Panc1 (cell line): ENCODE measurements at regions not wholly inside any gene's neighbourhood (a gene's known extent, or its start where the extent isn't known, plus 50 kb on each side); places are given as distances from the start of the nearest gene placed in this dataset.

Source experiments
- ATAC-seq: fragments of 200-7000 bp; cut with Tn5 transposase; 2 replicates; pipeline ENCODE4 v1.9.1; 2020; ENCODE audit warnings: mild to moderate bottlenecking, moderate library complexity
- BruUV-seq: library from RNA; stranded (reverse); fragments of 400-500 nt; replicated peaks from 2 replicates; lab custom pipeline; 2021; lab: Mats Ljungman, UMichigan
- CTCF ChIA-PET: fragments of 300-600 bp; sonication (Branson Sonifier 250); formaldehyde crosslinking; loops from one replicate; lab custom pipeline; 2022; ENCODE audit warnings: antibody characterized with exemption; lab: Charles Lee
- POLR2A ChIA-PET: fragments of 300-600 bp; sonication (Branson Sonifier 250); formaldehyde crosslinking; loops from one replicate; lab custom pipeline; 2022; ENCODE audit warnings: antibody characterized with exemption; lab: Charles Lee
- DNase-seq: peaks from one replicate; pipeline ENCODE4 v3.0.0-alpha.2; 2010; ENCODE audit warnings: low read depth, low spot score
- H3K27ac ChIP-seq: 2 replicates; pipeline ENCODE4 v1.5.1; 2011; ENCODE audit warnings: mild to moderate bottlenecking, low read length, inconsistent platforms
- H3K27me3 ChIP-seq: fragments of 200-500 bp; sonication (Bioruptor generic); 2 replicates; pipeline ENCODE4 v1.6.0; 2014; ENCODE audit warnings: low read length, inconsistent platforms; ENCODE audit not compliant: control insufficient read depth, insufficient read depth
- H3K36me3 ChIP-seq: fragments of 200-500 bp; sonication (Bioruptor generic); 2 replicates; pipeline ENCODE4 v1.5.1; 2014; ENCODE audit warnings: inconsistent platforms, mild to moderate bottlenecking, low read length, moderate library complexity; ENCODE audit not compliant: control insufficient read depth, insufficient read depth
- H3K4me1 ChIP-seq: 2 replicates; pipeline ENCODE4 v1.5.1; 2011; ENCODE audit warnings: inconsistent platforms, mild to moderate bottlenecking, low read length, moderate library complexity; ENCODE audit not compliant: control insufficient read depth, insufficient read depth
- H3K4me3 ChIP-seq, 2 experiments: 2 replicates each; pipeline ENCODE4 v1.5.1; 2011 to 2012; ENCODE audit warnings: low read depth in 2 of 2, low read length in 2 of 2, mild to moderate bottlenecking in 2 of 2, inconsistent platforms in 1 of 2, moderate library complexity in 1 of 2
- H3K9me3 ChIP-seq: fragments of 200-500 bp; sonication (Bioruptor generic); 2 replicates; pipeline ENCODE4 v1.5.1; 2014; ENCODE audit warnings: low read depth, mild to moderate bottlenecking, inconsistent platforms, low read length, moderate library complexity; ENCODE audit not compliant: control insufficient read depth, insufficient read depth
- POLR2AphosphoS5 ChIP-seq: IDR thresholded peaks from 2 replicates; pipeline ENCODE4 v1.6.1; 2012; ENCODE audit warnings: mild to moderate bottlenecking, low read depth, low read length, moderate library complexity
- SIN3A ChIP-seq: IDR thresholded peaks from 2 replicates; pipeline ENCODE4 v1.6.1; 2012; ENCODE audit warnings: low read depth, mild to moderate bottlenecking, low read length, moderate library complexity, borderline replicate concordance; ENCODE audit not compliant: insufficient read depth
- TCF7L2 ChIP-seq: IDR thresholded peaks from 2 replicates; pipeline ENCODE4 v1.6.1; 2011; ENCODE audit warnings: mild to moderate bottlenecking, low read depth, low read length, inconsistent platforms
- in situ Hi-C: cut with HindIII; loops from 2 replicates; pipeline ENCODE4 v1.10.0; 2016; ENCODE audit warnings: low sequenced_read_pairs, low pct_unique_long_range_greater_than_20kb
- intact Hi-C: fragments of 100-400 bp; cut with micrococcal nuclease; formaldehyde crosslinking; loops from one replicate; pipeline ENCODE4 v1.10.0; 2022; ENCODE audit not compliant: unreplicated experiment
- TF ChIP-seq, protein P1 (sequence below), 2 experiments: IDR thresholded peaks; 2 replicates each; pipeline ENCODE4 v1.6.1; 2011 to 2012; ENCODE audit warnings: low read depth in 2 of 2, control low read depth in 1 of 2, low read length in 1 of 2, mild to moderate bottlenecking in 1 of 2, moderate library complexity in 1 of 2; ENCODE audit not compliant: insufficient read depth in 1 of 2
- TF ChIP-seq, protein P2 (sequence below): fragments of 450-650 bp; IDR thresholded peaks from 2 replicates; pipeline ENCODE4 v1.5.1; 2017; ENCODE audit warnings: mild to moderate bottlenecking

DNA sequence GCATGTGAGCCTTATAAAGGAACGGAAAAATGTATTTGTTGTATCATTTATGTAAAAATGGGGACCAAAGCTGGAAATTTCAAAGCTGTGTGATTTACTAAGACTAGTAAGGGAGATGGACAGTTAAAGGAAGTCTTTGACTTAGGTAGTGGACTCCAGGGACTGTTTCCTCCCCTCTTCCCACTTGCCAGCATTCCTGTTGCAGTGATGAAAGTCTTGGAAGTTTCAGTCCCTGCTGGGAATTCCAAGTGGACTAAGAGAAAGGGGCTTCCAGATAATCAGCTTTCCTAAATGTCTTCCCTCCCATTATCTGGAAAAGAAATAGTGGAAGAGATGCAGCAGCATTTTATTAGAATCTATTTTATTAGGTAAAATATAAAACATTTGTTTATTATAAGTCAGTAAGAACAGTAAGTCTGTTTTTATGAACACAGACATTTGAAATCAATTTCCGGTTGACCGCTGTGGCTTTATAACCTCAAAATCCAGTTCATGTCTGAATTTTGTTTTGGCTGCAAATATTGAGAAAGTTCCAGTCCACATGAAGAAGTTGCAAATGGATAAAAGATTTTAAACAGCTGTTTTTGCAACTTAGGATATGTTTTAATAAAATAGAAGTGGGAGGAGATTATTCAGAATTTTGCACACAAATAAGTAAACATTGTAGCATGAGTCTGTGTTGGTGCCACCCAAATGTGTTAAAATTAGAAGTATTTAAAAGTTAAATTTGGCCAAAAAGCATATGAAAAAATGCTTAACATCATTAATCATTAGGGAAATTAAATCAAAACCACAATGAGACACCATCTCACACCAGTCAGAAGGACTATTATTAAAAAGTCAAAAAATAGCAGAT is 141.8 kb downstream of the IL20RB start:
- no peak overlapping the region for H3K27ac ChIP-seq
- no peak for DNase-seq
- no TSS peak for BruUV-seq
- H3K4me1 ChIP-seq = no peaks in the 10 kb centered on the region
- POLR2A ChIA-PET = no interaction called here
- CTCF ChIA-PET = interaction anchor here (0.6 kb wide), 1 partner anchor 862 kb away, joined by 6 read pairs; no protein-coding TSS in a partner anchor
- TF ChIP-seq, protein P1, sequence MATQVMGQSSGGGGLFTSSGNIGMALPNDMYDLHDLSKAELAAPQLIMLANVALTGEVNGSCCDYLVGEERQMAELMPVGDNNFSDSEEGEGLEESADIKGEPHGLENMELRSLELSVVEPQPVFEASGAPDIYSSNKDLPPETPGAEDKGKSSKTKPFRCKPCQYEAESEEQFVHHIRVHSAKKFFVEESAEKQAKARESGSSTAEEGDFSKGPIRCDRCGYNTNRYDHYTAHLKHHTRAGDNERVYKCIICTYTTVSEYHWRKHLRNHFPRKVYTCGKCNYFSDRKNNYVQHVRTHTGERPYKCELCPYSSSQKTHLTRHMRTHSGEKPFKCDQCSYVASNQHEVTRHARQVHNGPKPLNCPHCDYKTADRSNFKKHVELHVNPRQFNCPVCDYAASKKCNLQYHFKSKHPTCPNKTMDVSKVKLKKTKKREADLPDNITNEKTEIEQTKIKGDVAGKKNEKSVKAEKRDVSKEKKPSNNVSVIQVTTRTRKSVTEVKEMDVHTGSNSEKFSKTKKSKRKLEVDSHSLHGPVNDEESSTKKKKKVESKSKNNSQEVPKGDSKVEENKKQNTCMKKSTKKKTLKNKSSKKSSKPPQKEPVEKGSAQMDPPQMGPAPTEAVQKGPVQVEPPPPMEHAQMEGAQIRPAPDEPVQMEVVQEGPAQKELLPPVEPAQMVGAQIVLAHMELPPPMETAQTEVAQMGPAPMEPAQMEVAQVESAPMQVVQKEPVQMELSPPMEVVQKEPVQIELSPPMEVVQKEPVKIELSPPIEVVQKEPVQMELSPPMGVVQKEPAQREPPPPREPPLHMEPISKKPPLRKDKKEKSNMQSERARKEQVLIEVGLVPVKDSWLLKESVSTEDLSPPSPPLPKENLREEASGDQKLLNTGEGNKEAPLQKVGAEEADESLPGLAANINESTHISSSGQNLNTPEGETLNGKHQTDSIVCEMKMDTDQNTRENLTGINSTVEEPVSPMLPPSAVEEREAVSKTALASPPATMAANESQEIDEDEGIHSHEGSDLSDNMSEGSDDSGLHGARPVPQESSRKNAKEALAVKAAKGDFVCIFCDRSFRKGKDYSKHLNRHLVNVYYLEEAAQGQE (IDR thresholded peaks at IDR 0.05; ENCODE audit: insufficient read depth in 1 of 2, low read depth in 2 of 2, low read length in 1 of 2) = no peak
- H3K36me3 ChIP-seq = no peaks in the 10 kb centered on the region
- intact Hi-C loops = no loop called here
- no peak for ATAC-seq
- peaks cover 6% of the 10 kb centered on the region; the same call in 1 of the 2 replicates for H3K27me3 ChIP-seq
- H3K4me3 ChIP-seq = no peak overlapping the region
- no peaks in the 10 kb centered on the region for H3K9me3 ChIP-seq
- in situ Hi-C loops = no loop called here

DNA sequence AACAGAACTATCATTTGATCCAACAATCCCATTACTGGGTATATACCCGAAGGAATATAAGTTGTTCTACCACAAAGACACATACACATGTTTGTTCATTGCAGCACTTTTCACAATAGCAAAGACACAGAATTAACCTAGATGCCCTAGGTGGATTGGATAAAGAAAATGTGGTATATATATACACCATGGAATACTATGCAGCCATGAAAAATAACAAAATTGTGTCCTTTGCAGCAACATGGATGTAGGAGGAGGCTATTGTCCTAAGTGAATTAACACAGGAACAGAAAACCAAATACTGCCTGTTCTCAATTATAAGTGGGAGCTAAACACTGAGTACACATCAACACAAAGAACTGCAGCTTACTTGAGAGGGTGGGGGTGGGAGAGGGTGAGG is 142.5 kb downstream of the IL20RB start:
- no peaks in the 10 kb centered on the region for H3K4me1 ChIP-seq
- TF ChIP-seq SIN3A (no peak), TCF7L2 (no peak), POLR2AphosphoS5 (no peak)
- TF ChIP-seq, protein P2, sequence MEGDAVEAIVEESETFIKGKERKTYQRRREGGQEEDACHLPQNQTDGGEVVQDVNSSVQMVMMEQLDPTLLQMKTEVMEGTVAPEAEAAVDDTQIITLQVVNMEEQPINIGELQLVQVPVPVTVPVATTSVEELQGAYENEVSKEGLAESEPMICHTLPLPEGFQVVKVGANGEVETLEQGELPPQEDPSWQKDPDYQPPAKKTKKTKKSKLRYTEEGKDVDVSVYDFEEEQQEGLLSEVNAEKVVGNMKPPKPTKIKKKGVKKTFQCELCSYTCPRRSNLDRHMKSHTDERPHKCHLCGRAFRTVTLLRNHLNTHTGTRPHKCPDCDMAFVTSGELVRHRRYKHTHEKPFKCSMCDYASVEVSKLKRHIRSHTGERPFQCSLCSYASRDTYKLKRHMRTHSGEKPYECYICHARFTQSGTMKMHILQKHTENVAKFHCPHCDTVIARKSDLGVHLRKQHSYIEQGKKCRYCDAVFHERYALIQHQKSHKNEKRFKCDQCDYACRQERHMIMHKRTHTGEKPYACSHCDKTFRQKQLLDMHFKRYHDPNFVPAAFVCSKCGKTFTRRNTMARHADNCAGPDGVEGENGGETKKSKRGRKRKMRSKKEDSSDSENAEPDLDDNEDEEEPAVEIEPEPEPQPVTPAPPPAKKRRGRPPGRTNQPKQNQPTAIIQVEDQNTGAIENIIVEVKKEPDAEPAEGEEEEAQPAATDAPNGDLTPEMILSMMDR = no peak
- TF ChIP-seq, protein P1 (IDR thresholded peaks at IDR 0.05; ENCODE audit: insufficient read depth in 1 of 2, low read depth in 2 of 2, low read length in 1 of 2) = no peak
- no TSS peak for BruUV-seq
- H3K9me3 ChIP-seq = no peaks in the 10 kb centered on the region
- DNase-seq (no peak), ATAC-seq (no peak)
- no peak overlapping the region for H3K4me3 ChIP-seq
- no peaks in the 10 kb centered on the region for H3K36me3 ChIP-seq
- intact Hi-C loops = no loop called here
- CTCF ChIA-PET = interaction anchor here (0.6 kb wide), 1 partner anchor 861 kb away, joined by 6 read pairs; no protein-coding TSS in a partner anchor
- POLR2A ChIA-PET = no interaction called here
- in situ Hi-C loops = no loop called here
- H3K27ac ChIP-seq = no peak overlapping the region
- H3K27me3 ChIP-seq = peaks cover 6% of the 10 kb centered on the region; the same call in 1 of the 2 replicates
